Keratinocyte (primary cell): ENCODE measurements at regions not wholly inside any gene's neighbourhood (a gene's known extent, or its start where the extent isn't known, plus 50 kb on each side); places are given as distances from the start of the nearest gene placed in this dataset.

Experiments used
- DNase-seq: peaks from one replicate; pipeline ENCODE4 v3.0.0-alpha.2; 2011; ENCODE audit warnings: low read depth, missing footprints, low spot score
- FAIRE-seq: peaks from 2 replicates; lab custom pipeline; 2011; peaks lifted over from hg19 to GRCh38; lab: Jason Lieb, UNC
- H2AFZ ChIP-seq: 2 replicates; pipeline ENCODE4 v1.6.0; 2012; ENCODE audit warnings: low read length, control low read depth, inconsistent platforms; ENCODE audit not compliant: control insufficient read depth
- H3K27ac ChIP-seq: 2 replicates; pipeline ENCODE4 v1.5.1; 2011; ENCODE audit warnings: low read length; ENCODE audit not compliant: control insufficient read depth, insufficient read depth
- H3K27me3 ChIP-seq: 3 replicates; pipeline ENCODE4 v1.6.0; 2011; ENCODE audit warnings: low read length; ENCODE audit not compliant: control insufficient read depth, insufficient read depth; ENCODE audit errors: extremely low read depth
- H3K36me3 ChIP-seq, 2 experiments: 2 replicates in 1 of 2; 3 replicates in 1 of 2; pipeline ENCODE4 v1.5.1; 2011; ENCODE audit warnings: low read length in 2 of 2, mild to moderate bottlenecking in 1 of 2; ENCODE audit not compliant: control insufficient read depth in 2 of 2, insufficient read depth in 2 of 2; ENCODE audit errors: extremely low read depth in 1 of 2
- H3K4me1 ChIP-seq: 3 replicates; pipeline ENCODE4 v1.5.1; 2011; ENCODE audit warnings: low read length; ENCODE audit not compliant: control insufficient read depth, insufficient read depth; ENCODE audit errors: extremely low read depth
- H3K4me2 ChIP-seq: 3 replicates; pipeline ENCODE4 v1.6.0; 2011; ENCODE audit warnings: low read depth, low read length; ENCODE audit not compliant: control insufficient read depth, insufficient read depth; ENCODE audit errors: extremely low read depth
- H3K4me3 ChIP-seq, 3 experiments: fragments of 200-600 bp in 1 of 3; sonication (generic) in 1 of 3; 2 replicates in 2 of 3; 3 replicates in 1 of 3; pipeline ENCODE4 v1.5.1; 2011 to 2016; ENCODE audit warnings: low read length in 3 of 3, mild to moderate bottlenecking in 3 of 3, control low read depth in 2 of 3, inconsistent platforms in 1 of 3, low read depth in 1 of 3, mixed read lengths in 1 of 3, mixed run types in 1 of 3, moderate library complexity in 1 of 3; ENCODE audit not compliant: control insufficient read depth in 2 of 3, insufficient read depth in 2 of 3; ENCODE audit errors: extremely low read depth in 1 of 3
- H3K79me2 ChIP-seq: 2 replicates; pipeline ENCODE4 v1.6.0; 2012; ENCODE audit warnings: low read length; ENCODE audit not compliant: control insufficient read depth, insufficient read depth
- H3K9ac ChIP-seq: 3 replicates; pipeline ENCODE4 v1.6.0; 2011; ENCODE audit warnings: low read length; ENCODE audit not compliant: control insufficient read depth, insufficient read depth; ENCODE audit errors: extremely low read depth
- H3K9me1 ChIP-seq: 3 replicates; pipeline ENCODE4 v1.6.0; 2011; ENCODE audit warnings: low read length; ENCODE audit not compliant: control insufficient read depth, insufficient read depth; ENCODE audit errors: extremely low read depth
- H3K9me3 ChIP-seq: 2 replicates; pipeline ENCODE4 v1.5.1; 2012; ENCODE audit warnings: low read depth, low read length; ENCODE audit not compliant: control insufficient read depth
- H4K20me1 ChIP-seq: 3 replicates; pipeline ENCODE4 v1.6.0; 2011; ENCODE audit warnings: low read length; ENCODE audit not compliant: control insufficient read depth, insufficient read depth; ENCODE audit errors: extremely low read depth
- CTCF ChIP-seq, 3 experiments: IDR thresholded peaks in 1 of 3; conservative IDR thresholded peaks in 1 of 3; optimal IDR thresholded peaks in 1 of 3; 2 replicates in 2 of 3; 3 replicates in 1 of 3; pipeline versions ENCODE3 to v1.5.1; 2011; ENCODE audit warnings: low read length in 3 of 3, mild to moderate bottlenecking in 3 of 3, moderate library complexity in 2 of 3, control low read depth in 1 of 3, inconsistent platforms in 1 of 3; ENCODE audit not compliant: insufficient read depth in 2 of 3; ENCODE audit errors: extremely low read depth in 1 of 3
- EZH2 ChIP-seq: IDR thresholded peaks from one replicate; pipeline ENCODE4 v1.6.1; 2012; ENCODE audit warnings: inconsistent platforms, mild to moderate bottlenecking, low read length, moderate library complexity
- dilution Hi-C: fragments of 300-500 bp; cut with MboI; formaldehyde crosslinking; loops from one replicate; pipeline ENCODE4 v1.7.0; 2020; ENCODE audit warnings: low sequenced_read_pairs; ENCODE audit not compliant: extremely low pct_ligation_motif_present

DNA sequence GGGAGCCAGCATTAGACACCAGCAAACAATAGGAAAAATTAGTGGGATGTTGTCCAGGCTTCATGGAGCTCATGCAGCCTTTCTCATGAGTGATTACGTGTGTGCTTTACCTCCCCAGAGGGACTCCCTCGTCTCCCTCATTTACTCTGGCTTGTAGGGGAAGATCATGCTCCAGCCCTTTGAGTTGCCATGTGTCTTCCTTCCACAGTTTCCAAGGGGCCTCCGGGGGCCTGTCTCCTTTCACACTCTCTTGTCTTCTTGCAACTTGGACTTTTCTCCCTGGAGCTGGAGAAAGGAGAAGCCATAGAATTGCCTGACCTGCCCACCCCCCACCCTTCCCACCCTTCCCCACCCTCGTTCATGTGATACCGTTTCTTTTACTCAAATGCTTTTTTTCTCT lies 98.7 kb downstream of the FAM43A start:
- H3K27me3 ChIP-seq: no peaks in the 10 kb centered on the region
- no peak overlapping the region for H3K4me3 ChIP-seq
- no peaks in the 10 kb centered on the region for H3K9me1 ChIP-seq
- no peaks in the 10 kb centered on the region for H3K4me1 ChIP-seq
- H4K20me1 ChIP-seq: no peaks in the 10 kb centered on the region
- dilution Hi-C loops: no loop called here
- no peaks in the 10 kb centered on the region for H3K9me3 ChIP-seq
- no peak overlapping the region for H3K4me2 ChIP-seq
- no peaks in the 10 kb centered on the region for H3K36me3 ChIP-seq
- TF ChIP-seq CTCF (optimal IDR thresholded peaks at IDR 0.05 in 1 of 3, IDR thresholded peaks at IDR 0.05 in 1 of 3, conservative IDR thresholded peaks at IDR 0.05 in 1 of 3; ENCODE audit: extremely low read depth in 1 of 3, insufficient read depth in 2 of 3, low read length in 3 of 3) (no peak), EZH2 (no peak)
- DNase-seq (no peak), FAIRE-seq (no peak)
- H3K9ac ChIP-seq: no peak overlapping the region
- H3K27ac ChIP-seq: no peak overlapping the region
- no peak overlapping the region for H2AFZ ChIP-seq
- H3K79me2 ChIP-seq: no peaks in the 10 kb centered on the region

- no peak overlapping the region for H3K4me3 ChIP-seq
- H3K27me3 ChIP-seq: no peaks in the 10 kb centered on the region
- no peaks in the 10 kb centered on the region for H3K79me2 ChIP-seq
- no peaks in the 10 kb centered on the region for H3K9me1 ChIP-seq
- TF ChIP-seq EZH2: no peak
- TF ChIP-seq CTCF (optimal IDR thresholded peaks at IDR 0.05 in 1 of 3, IDR thresholded peaks at IDR 0.05 in 1 of 3, conservative IDR thresholded peaks at IDR 0.05 in 1 of 3; ENCODE audit: extremely low read depth in 1 of 3, insufficient read depth in 2 of 3, low read length in 3 of 3): no peak
- no peak for DNase-seq
- H3K4me2 ChIP-seq: no peak overlapping the region
- no peak overlapping the region for H3K27ac ChIP-seq
- H3K36me3 ChIP-seq: no peaks in the 10 kb centered on the region
- no peaks in the 10 kb centered on the region for H3K4me1 ChIP-seq
- no peak overlapping the region for H3K9ac ChIP-seq
- no peaks in the 10 kb centered on the region for H4K20me1 ChIP-seq
- H2AFZ ChIP-seq: no peak overlapping the region
- no peak for FAIRE-seq
- H3K9me3 ChIP-seq: no peaks in the 10 kb centered on the region
- dilution Hi-C loops: no loop called here
Measured at GRCh38 chr3:194785315-194785714, 99.6 kb downstream of the FAM43A start.
